ENCODE measurements at regions not wholly inside any gene's neighbourhood (a gene's known extent, or its start where the extent isn't known, plus 50 kb on each side); places are given as distances from the start of the nearest gene placed in this dataset.
"Not testable (repeated sequence)": the region's sequence is repeated elsewhere in the genome, so short reads cannot be mapped to it uniquely, and the experiment has no call there.

DNA sequence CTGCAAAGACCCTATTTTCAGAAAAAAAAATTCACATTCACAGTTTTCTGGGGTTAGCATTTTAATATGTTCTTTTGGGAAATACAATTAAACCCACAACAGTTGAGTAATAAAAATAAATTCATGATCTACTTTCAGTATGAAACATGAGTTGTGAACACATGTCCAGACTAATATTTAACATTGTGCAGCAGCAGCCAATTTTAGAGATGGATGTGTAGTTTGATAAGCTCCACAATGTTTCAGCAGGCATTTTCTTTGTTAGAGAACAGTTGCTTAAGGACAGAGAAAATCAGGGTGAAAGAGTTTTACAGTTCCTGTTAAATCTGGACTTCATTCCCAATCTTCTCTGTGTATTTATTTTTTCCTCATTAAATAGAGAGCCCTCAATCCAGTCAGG is 519.5 kb downstream of the PIK3C3 start:
- no peak for DNase-seq (ENCODE audit: low spot score)

- no peak for DNase-seq (ENCODE audit: low spot score)
These were observed 520.1 kb downstream of the PIK3C3 start for GRCh38 chr18:42475157-42475556.

- DNase-seq (ENCODE audit: low spot score) = no peak
These were observed 522.2 kb downstream of the PIK3C3 start for GRCh38 chr18:42477267-42477666.

DNA sequence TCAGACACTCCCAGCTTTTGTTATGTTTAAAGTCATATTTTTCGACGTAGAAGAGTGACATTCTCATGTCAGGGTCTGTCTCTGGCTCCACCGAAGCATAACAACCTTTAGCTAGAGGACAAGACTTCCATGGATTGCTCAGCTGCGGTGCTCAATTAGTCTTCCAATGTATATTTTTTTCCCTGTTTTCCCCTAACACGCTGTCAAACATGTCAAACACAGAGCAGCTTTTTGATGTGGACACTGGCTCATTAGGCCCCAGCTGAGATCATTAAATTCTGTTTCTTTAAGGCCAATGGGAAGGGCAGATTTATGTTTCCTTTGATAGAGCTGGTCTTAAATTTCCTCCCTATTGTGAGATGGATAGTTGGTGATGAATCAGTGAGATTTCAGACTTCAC is 525.4 kb downstream of the PIK3C3 start:
- no peak for DNase-seq (ENCODE audit: low spot score)

DNA sequence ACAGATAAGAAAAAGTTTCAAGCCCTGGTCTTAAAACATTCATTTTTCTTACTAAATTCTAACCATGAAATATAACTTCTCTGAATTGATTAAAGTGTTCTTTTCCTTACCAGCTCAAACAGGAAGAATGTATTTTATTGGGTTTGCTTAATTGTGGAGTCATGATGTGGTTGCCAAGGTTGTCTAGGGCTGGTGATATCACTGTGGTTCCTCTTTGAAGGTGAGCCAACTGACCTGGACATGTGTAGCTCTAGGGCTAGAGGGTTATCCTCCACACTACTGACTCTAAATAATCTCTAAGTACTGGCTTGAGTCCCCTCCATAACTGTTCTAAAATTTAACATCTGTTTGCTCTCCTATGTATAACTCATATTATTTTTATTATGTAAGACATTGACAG is 529.6 kb downstream of the PIK3C3 start:
- no peak for DNase-seq (ENCODE audit: low spot score)

DNA sequence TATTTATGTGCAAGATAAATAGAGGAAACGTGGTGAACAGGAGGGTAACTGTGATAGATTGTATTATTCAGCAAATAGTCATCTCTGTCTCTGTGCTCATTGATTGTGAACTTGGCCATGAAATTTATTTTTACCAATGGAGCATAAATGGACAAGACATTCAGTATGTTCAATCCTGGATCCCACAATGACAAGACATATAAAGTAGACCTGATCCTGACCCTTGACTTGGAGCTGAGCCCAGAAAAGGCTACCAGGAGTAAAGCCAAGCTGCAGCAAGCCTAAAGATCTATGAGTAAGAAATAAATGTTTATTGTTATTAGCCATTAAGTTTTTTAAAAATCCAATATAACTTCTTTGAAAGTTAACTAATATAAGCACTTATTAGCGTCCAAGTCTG is 531.2 kb downstream of the PIK3C3 start:
- no peak for DNase-seq (ENCODE audit: low spot score)

- DNase-seq (ENCODE audit: low spot score) = no peak
These were observed 553.8 kb downstream of the PIK3C3 start for GRCh38 chr18:42508683-42509296.

DNA sequence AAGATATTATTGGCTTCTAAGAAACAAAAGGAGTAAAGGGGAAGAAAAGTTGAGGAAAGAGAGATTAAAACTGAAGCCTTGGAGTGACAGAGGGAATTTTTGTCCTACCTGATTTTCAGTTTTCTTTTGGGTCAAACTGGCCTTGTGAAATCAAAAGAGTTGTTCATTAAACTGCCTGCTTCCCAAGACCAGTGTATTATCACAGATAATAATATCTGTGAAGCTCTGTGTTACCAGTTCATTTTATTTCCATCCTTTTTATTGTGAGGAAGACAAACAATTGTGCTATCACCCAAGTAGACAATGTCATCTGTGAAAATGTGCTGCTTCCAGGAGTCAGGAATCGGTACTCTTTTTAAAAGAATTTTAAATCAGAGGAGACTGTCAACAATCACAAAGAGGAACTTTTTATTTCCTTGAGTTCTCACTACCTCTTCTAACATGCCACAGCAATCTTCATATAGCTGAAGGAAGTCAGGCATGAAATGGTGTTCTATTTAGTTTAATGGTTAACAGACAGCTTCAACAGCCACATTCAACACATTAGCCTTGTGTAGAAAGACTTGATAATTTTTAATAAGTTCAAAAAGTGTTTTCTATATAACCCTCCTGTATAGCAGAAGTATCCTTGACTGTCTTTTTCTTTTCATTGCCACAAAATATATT is 554.8 kb downstream of the PIK3C3 start:
- no peak for DNase-seq (ENCODE audit: low spot score)

- no peak for DNase-seq (ENCODE audit: low spot score)
These were observed 555.5 kb downstream of the PIK3C3 start for GRCh38 chr18:42510540-42510939.

DNA sequence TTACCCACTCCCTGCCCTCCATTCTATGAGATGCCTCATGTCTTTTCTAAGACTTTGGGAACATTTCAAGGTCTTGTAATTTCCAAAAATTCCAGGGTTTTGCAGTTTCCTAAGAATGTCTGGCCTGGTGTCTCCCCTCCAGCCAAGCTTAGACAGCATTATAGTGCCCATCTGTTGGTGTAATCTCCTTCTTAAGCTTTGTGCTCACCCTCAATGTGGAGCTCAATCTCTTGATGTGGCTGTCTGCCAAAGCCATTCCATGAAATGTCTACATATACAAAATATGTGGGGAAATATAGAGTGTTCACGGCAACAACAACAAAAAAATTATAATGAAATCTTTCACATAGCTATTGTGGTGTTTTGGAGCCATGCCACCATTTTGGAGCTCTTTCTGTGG is 558.4 kb downstream of the PIK3C3 start:
- no peak for DNase-seq (ENCODE audit: low spot score)

DNA sequence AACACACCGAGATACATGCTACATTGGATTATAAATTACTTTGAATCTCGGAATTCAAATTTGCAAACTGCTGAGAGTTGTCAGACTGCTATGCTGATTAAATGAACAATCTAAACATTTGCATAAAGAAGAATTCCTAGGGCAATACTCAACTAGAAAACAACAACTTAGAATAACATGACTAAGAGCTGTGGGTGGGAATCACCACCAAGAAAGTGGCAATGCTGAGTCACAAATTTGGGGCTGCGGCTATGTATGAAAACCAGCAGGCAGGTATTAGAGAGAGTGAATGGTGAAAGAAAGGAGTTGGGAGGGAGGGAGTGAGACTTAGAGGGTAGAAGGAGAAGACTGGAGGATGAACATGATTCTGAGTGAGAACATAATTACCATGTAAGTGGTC is 559.5 kb downstream of the PIK3C3 start:
- DNase-seq (ENCODE audit: low spot score) = no peak

DNA sequence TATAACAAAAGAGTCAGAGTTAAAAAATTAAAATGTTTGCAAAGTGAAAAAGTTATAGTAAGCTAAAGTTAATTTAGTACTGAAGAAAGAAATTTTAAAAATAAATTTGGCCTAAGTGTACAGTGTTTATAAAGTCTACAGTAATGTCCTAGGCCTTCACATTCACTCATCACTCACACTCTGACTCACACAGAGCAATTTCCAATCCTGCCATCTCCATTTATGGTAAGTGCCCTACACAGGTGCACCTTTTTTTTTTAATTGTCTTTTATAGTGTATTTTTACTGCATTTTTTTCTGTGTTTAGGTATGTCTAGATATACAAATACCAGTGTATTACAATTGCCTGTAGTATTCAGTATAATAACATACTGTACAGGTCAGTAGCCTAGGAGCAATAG is 562.9 kb downstream of the PIK3C3 start:
- no peak for DNase-seq (ENCODE audit: low spot score)

- not testable (repeated sequence) for DNase-seq (ENCODE audit: low spot score)
These were observed 563.3 kb downstream of the PIK3C3 start for GRCh38 chr18:42518331-42518730.

GRCh38 chr18:42520138-42520537 is 565.1 kb downstream of the PIK3C3 start:
- no peak for DNase-seq (ENCODE audit: low spot score)

- DNase-seq (ENCODE audit: low spot score) = no peak
These were observed 570.9 kb downstream of the PIK3C3 start for GRCh38 chr18:42525905-42526304.

- no peak for DNase-seq (ENCODE audit: low spot score)
These were observed 572.7 kb downstream of the PIK3C3 start for GRCh38 chr18:42527766-42528165.

GRCh38 chr18:42530276-42530675 is 575.2 kb downstream of the PIK3C3 start:
- DNase-seq (ENCODE audit: low spot score) = no peak

GRCh38 chr18:42532119-42532518 is 577.1 kb downstream of the PIK3C3 start:
- no peak for DNase-seq (ENCODE audit: low spot score)

GRCh38 chr18:42533009-42533575 is 578.1 kb downstream of the PIK3C3 start:
- no peak for DNase-seq (ENCODE audit: low spot score)

DNA sequence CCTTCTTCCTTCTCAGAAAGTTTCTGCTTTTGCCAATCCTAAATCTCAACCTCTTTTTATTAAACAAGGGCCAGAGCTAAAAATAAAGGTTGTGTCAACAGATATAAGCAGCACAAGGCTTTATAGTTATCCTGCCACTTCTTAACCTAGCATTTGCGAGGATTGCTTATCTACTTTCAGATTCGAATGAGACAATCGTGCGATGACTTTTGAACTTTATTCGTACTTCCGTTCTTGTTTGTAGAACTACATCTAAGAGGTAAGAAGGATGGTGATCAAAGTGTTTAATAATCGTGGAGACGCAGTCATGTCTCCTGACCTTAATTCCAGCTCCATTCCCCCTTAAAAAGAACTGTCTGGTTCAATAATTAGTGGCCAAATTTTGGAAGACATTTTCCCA is 578.6 kb downstream of the PIK3C3 start:
- DNase-seq (ENCODE audit: low spot score) = no peak

GRCh38 chr18:42534313-42534712 is 579.3 kb downstream of the PIK3C3 start:
- DNase-seq (ENCODE audit: low spot score) = no peak

- no peak for DNase-seq (ENCODE audit: low spot score)
These were observed 579.0 kb downstream of the RIT2 start for GRCh38 chr18:42536442-42536841.

GRCh38 chr18:42537291-42537690 is 578.2 kb downstream of the RIT2 start:
- no peak for DNase-seq (ENCODE audit: low spot score)

DNA sequence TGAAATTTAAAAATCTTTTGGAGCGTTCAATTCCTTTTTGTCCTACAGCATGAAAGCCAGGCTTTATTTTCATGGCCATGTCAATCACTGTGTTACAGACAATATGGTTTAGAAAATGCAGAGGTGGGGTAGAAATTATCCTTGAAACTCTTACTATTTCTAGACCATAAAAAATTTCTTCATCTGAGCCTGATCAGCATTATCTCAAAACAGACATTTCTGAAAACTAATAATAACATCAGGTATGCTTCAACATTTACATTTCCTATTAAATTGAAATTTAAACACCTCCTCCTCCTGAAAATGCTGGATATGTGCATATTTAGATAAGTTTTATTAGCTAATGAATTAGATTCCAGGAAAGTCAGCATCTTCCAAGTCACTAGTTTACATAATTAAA is 570.6 kb downstream of the RIT2 start:
- no peak for DNase-seq (ENCODE audit: low spot score)

All from LoVo (cell line).